Uterus (tissue), 3 donors: ENCODE measurements at regions not wholly inside any gene's neighbourhood (a gene's known extent, or its start where the extent isn't known, plus 50 kb on each side); places are given as distances from the start of the nearest gene placed in this dataset.
"Not testable (repeated sequence)": the region's sequence is repeated elsewhere in the genome, so short reads cannot be mapped to it uniquely, and the experiment has no call there.

ENCODE experiments used
- DNase-seq, 2 donors: peaks; one replicate each; pipeline ENCODE4 v3.0.0-alpha.2; 2019 to 2020
- H3K27ac ChIP-seq, 2 donors: fragments of 200-600 bp; sonication (generic); 1 replicate in 1 of 2; 2 replicates in 1 of 2; pipeline ENCODE4 v1.5.1; 2016 to 2018
- H3K27me3 ChIP-seq, 2 donors: fragments of 200-600 bp; sonication (generic); one replicate each; pipeline ENCODE4 v1.5.1; 2018 to 2019; ENCODE audit warnings: control low read depth in 1 of 2
- H3K36me3 ChIP-seq, 2 donors: fragments of 200-600 bp; sonication (generic); one replicate each; pipeline ENCODE4 v1.5.1; 2019; ENCODE audit warnings: control low read depth in 1 of 2
- H3K4me1 ChIP-seq, 2 donors: fragments of 200-600 bp; sonication (generic); one replicate each; pipeline ENCODE4 v1.5.1; 2018 to 2019; ENCODE audit warnings: control low read depth in 1 of 2
- H3K4me3 ChIP-seq, 2 donors: fragments of 200-600 bp; sonication (generic); 1 replicate in 1 of 2; 2 replicates in 1 of 2; pipeline ENCODE4 v1.5.1; 2018 to 2019; ENCODE audit warnings: mild to moderate bottlenecking in 1 of 2
- H3K9me3 ChIP-seq, 2 donors: fragments of 200-600 bp; sonication (generic); one replicate each; pipeline ENCODE4 v1.5.1; 2019; ENCODE audit warnings: control low read depth in 1 of 2
- CTCF ChIP-seq, 4 experiments: fragments of 200-600 bp in 2 of 4; fragments of 450-650 bp in 2 of 4; sonication (generic) in 2 of 4; IDR thresholded peaks; one replicate each; pipeline ENCODE4 v1.5.1; 2016 to 2019; ENCODE audit warnings: antibody characterized with exemption in 4 of 4, mild to moderate bottlenecking in 2 of 4, moderate library complexity in 1 of 4
- POLR2A ChIP-seq, 2 donors: fragments of 450-650 bp; IDR thresholded peaks; one replicate each; pipeline ENCODE4 v1.6.1; 2016; ENCODE audit warnings: antibody characterized with exemption in 2 of 2, mild to moderate bottlenecking in 1 of 2, moderate library complexity in 1 of 2
- intact Hi-C: fragments of 100-400 bp; cut with DNase I; formaldehyde crosslinking; loops from one replicate; pipeline ENCODE4 v1.15.1; 2023; ENCODE audit warnings: low total_unique reads
- donor health status: DM: yes; HTN: yes; CAD: no.

DNA sequence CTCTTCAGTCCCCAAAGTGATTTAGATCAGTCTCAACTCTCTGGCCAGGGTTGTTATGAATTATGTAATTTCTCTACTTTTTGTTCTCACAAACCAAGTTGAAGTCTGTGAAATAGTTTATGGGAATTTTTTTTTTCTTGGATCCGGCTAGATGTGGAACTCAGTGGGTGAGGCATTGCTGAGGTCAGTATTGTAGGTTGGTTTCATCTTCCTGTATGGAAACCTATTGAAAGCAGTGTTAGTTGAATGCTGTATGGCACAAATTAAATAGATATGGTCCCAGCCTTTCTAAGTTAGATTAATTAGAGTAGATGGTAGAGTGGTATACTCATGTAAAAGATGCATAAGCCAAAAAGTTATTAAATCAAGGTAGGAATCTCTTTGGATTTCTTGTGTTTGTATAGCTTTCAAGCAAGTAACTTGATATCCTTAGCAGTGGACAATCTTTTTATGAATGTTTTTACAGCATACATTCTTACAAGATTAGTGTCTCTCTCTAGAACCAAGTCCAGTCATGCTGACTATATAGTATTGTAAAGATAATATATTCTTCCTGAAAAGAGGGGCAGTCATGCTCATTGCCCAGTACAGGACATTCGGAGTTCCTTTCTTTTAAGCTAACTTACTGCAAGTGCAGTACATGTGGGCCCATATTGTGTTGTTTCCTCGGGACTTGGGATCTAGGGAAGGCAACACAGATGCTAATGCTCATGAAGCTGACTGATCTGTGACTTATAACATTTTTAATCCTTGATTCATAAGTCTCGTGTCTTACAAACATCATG lies 2541.1 kb downstream of the PCDH9 start:
- intact Hi-C loops: no loop called here
- TF ChIP-seq POLR2A (IDR thresholded peaks at IDR 0.05) (no peak), CTCF (IDR thresholded peaks at IDR 0.05) (no peak)
- Histone ChIP-seq H3K9me3 (no peaks in the 10 kb centered on the region), H3K27ac (no peak overlapping the region), H3K4me3 (no peak overlapping the region), H3K36me3 (no peaks in the 10 kb centered on the region), H3K27me3 (peaks cover 0 to 4% of the 10 kb centered on the region in 2 donors), H3K4me1 (no peaks in the 10 kb centered on the region)
- no peak for DNase-seq

DNA sequence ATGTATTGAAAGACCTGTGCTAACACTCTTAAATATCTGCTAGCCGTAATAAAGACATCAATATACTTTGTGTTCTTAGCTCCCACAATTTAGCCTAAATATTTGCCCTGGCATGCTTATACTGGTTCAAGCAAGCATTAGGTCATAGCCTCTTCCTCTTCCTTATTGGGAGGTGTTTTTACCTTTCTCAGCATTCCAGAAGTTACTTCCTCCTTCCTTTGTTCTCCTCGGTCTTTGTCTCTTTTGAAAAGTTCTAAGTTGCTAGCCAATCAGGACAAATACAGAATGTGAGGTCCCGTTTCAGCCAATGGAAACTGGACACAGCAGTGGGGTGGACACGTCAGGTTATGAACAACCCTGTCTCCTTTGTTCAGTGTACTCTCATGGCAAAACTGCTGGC lies 2543.6 kb downstream of the PCDH9 start:
- H3K9me3 ChIP-seq, H3K4me1 ChIP-seq, DNase-seq, H3K27me3 ChIP-seq, H3K4me3 ChIP-seq, intact Hi-C loops, H3K36me3 ChIP-seq, H3K27ac ChIP-seq: not testable (repeated sequence)

DNA sequence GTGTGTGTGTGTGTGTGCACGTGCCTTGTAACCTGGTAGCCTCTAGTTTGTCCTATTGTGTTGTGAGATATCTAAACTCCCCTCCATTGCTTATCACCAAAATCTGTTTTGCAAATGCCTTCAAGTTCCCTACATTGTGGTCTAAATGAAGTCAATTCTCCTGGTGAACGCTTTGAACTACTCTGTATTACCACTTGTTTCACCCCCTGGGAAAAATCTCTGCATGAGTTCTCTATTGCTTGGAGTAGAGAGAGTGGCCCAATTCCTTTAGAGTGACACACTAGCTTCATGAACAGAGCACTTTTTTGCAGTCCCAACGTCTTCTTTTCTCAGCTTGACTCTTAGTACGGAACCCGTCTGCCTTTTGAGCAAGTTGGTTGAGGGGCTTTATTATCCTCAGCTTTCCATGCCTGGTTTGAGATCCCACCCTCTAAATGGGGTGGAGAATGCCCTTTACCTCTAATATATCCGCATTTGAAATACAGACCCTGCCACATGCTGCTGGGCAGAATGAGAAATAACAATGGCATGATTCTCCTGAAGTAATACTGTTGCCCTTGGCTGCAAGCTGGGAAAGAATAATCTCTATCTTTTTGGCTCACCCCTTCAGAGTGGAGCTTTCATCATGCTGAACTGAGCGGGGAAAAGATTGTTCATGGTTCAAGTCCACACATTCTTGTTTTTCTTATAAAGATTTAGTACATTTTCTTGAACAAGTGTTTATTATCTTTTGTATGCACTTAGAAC lies 2545.3 kb downstream of the PCDH9 start:
- no peak overlapping the region for H3K4me3 ChIP-seq

GRCh38 chr13:64684108-64684507 lies 2546.0 kb downstream of the PCDH9 start:
- DNase-seq: no peak

More for the DNA sequence above, 2545.3 kb downstream of the PCDH9 start:
- intact Hi-C loops: no loop called here
- H3K27me3 ChIP-seq: peaks cover 0 to 2% of the 10 kb centered on the region in 2 donors
- H3K4me1 ChIP-seq: no peaks in the 10 kb centered on the region
- H3K36me3 ChIP-seq: no peaks in the 10 kb centered on the region
- no peaks in the 10 kb centered on the region for H3K9me3 ChIP-seq
- no peak overlapping the region for H3K27ac ChIP-seq
- no peak for TF ChIP-seq POLR2A (IDR thresholded peaks at IDR 0.05)
- no peak for TF ChIP-seq CTCF (IDR thresholded peaks at IDR 0.05)
- DNase-seq: no peak

DNA sequence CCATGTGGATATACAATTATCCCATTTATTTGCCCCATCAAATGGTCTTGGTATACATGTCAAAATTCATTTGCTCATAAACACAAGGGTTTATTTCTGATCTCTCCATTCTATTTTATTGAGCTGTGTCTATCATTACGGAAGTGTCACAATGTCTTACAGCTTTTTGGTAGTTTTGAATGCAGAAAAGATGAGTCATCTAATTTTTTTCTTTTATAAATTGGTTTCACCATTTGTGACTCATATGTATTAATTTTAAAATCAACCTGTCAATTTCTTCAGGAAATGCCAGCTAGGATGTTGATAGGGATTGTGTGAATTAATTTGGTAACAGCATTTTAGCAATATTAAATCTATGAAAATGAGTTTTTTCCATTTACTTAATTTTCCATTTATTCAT lies 2549.4 kb downstream of the PCDH9 start:
- no peak for DNase-seq
- intact Hi-C loops: no loop called here
- no peak for TF ChIP-seq CTCF (IDR thresholded peaks at IDR 0.05)
- H3K9me3 ChIP-seq: no peaks in the 10 kb centered on the region
- H3K36me3 ChIP-seq: no peaks in the 10 kb centered on the region
- no peaks in the 10 kb centered on the region for H3K4me1 ChIP-seq
- no peaks in the 10 kb centered on the region for H3K27me3 ChIP-seq
- H3K27ac ChIP-seq: no peak overlapping the region
- H3K4me3 ChIP-seq: no peak overlapping the region

More at GRCh38 chr13:64684108-64684507, 2546.0 kb downstream of the PCDH9 start:
- intact Hi-C loops: no loop called here
- Histone ChIP-seq H3K4me3 (no peak overlapping the region), H3K9me3 (no peaks in the 10 kb centered on the region), H3K4me1 (no peaks in the 10 kb centered on the region), H3K36me3 (no peaks in the 10 kb centered on the region), H3K27me3 (no peaks in the 10 kb centered on the region), H3K27ac (no peak overlapping the region)
- TF ChIP-seq POLR2A (IDR thresholded peaks at IDR 0.05) (no peak), CTCF (IDR thresholded peaks at IDR 0.05) (no peak)
